ENCODE measurements at regions not wholly inside any gene's neighbourhood (a gene's known extent, or its start where the extent isn't known, plus 50 kb on each side); places are given as distances from the start of the nearest gene placed in this dataset.

DNA sequence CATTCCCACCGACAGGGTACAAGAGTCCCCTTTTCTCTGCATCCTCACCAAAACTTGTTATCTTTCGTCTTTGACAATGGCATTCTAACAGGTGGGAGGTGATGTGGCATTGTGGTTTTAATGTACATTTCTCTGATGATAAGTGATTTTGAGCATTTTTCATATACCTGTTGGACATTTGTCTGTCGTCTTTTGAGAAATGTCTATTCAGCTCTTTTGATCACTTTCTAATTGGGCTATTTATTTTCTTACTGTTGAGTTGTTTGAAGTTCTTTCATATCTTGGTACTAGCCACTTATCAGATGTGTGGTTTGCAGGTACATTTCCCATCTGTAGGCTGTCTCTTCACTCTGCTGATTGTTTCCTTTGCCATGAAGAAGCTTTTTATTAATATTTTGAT, 219.0 kb upstream of the SOX1 start:
- in situ Hi-C loops (cut with MboI; ENCODE audit: low pct_ligation_motif_present in 1 of 4, low pct_unique_long_range_greater_than_20kb in 1 of 4, low sequenced_read_pairs in 3 of 4), result no loop called here
- Histone ChIP-seq H3K9me3 (no peaks in the 10 kb centered on the region), H3K4me3 (no peak overlapping the region), H3K4me1 (no peaks in the 10 kb centered on the region), H3K27ac (no peak overlapping the region), H3K27me3 (peaks cover 24% of the 10 kb centered on the region), H3K36me3 (no peaks in the 10 kb centered on the region)
- TF ChIP-seq, protein P1, sequence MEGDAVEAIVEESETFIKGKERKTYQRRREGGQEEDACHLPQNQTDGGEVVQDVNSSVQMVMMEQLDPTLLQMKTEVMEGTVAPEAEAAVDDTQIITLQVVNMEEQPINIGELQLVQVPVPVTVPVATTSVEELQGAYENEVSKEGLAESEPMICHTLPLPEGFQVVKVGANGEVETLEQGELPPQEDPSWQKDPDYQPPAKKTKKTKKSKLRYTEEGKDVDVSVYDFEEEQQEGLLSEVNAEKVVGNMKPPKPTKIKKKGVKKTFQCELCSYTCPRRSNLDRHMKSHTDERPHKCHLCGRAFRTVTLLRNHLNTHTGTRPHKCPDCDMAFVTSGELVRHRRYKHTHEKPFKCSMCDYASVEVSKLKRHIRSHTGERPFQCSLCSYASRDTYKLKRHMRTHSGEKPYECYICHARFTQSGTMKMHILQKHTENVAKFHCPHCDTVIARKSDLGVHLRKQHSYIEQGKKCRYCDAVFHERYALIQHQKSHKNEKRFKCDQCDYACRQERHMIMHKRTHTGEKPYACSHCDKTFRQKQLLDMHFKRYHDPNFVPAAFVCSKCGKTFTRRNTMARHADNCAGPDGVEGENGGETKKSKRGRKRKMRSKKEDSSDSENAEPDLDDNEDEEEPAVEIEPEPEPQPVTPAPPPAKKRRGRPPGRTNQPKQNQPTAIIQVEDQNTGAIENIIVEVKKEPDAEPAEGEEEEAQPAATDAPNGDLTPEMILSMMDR (IDR thresholded peaks at IDR 0.05), result no peak
- TF ChIP-seq EP300 (IDR thresholded peaks at IDR 0.05; ENCODE audit: low read depth), result no peak
- TF ChIP-seq POLR2AphosphoS5 (IDR thresholded peaks at IDR 0.05), result no peak
- no peak for TF ChIP-seq POLR2A (IDR thresholded peaks at IDR 0.05)
- intact Hi-C loops (cut with DNase I; ENCODE audit: low total_unique reads), result no loop called here
- 91 to 95% methylated on average over 3 of the region's 3 CpGs for WGBS, 2 donors (ENCODE audit: low coverage in 1 of 2)
- no peak for DNase-seq

DNA sequence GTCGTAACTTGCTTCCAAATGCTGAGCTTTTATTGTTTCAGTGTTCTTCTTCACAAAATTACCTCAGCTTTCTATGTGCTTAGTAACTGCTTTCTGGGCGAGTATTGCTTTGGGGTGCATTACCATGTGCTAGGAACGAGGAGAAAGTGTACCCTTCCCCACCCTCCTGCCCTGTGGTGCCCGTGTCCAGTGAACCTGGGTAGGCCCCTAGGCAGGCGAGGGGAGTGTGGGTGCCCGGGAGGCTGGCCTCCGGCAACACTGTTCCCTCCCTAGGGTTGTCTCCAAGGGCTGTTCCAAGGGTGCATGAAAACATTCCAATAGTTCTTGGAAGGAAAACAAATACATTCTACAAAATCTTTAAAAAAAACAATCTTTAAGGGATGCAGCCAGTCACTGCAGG, 216.5 kb upstream of the SOX1 start:
- no peaks in the 10 kb centered on the region for H3K4me1 ChIP-seq
- H3K27ac ChIP-seq, result no peak overlapping the region
- H3K9me3 ChIP-seq, result no peaks in the 10 kb centered on the region
- TF ChIP-seq POLR2A (IDR thresholded peaks at IDR 0.05) (no peak), POLR2AphosphoS5 (IDR thresholded peaks at IDR 0.05) (no peak), EP300 (IDR thresholded peaks at IDR 0.05; ENCODE audit: low read depth) (no peak)
- TF ChIP-seq, protein P1 (IDR thresholded peaks at IDR 0.05), result no peak
- in situ Hi-C loops (cut with MboI; ENCODE audit: low pct_ligation_motif_present in 1 of 4, low pct_unique_long_range_greater_than_20kb in 1 of 4, low sequenced_read_pairs in 3 of 4), result no loop called here
- 63 to 71% methylated on average over 3 to 7 of the region's 7 CpGs for WGBS, 2 donors (ENCODE audit: low coverage in 1 of 2)
- peaks cover 24% of the 10 kb centered on the region for H3K27me3 ChIP-seq
- intact Hi-C loops (cut with DNase I; ENCODE audit: low total_unique reads), result no loop called here
- no peaks in the 10 kb centered on the region for H3K36me3 ChIP-seq
- H3K4me3 ChIP-seq, result no peak overlapping the region
- no peak for DNase-seq

DNA sequence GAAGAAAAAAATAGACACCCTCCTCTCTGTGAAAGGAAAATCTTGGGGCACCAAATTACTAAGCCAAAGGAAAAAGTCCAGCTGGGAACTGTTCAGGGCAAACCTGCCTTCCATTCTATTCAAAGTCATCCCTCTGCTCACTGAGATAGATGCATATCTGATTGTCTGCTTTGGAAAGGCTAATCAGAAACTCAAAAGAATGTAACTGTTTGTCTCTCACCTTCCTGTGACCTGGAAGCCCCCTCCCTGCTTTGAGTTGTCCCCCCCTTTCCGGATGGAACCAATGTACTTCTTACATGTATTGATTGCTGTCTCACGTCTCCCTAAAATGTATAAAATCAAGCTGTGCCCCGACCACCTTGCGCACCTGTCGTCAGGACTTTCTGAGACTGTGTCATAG, 216.0 kb upstream of the SOX1 start:
- H3K4me1 ChIP-seq, result no peaks in the 10 kb centered on the region
- in situ Hi-C loops (cut with MboI; ENCODE audit: low pct_ligation_motif_present in 1 of 4, low pct_unique_long_range_greater_than_20kb in 1 of 4, low sequenced_read_pairs in 3 of 4) (no loop called here), intact Hi-C loops (cut with DNase I; ENCODE audit: low total_unique reads) (no loop called here)
- TF ChIP-seq EP300 (IDR thresholded peaks at IDR 0.05; ENCODE audit: low read depth) (no peak), POLR2A (IDR thresholded peaks at IDR 0.05) (no peak), POLR2AphosphoS5 (IDR thresholded peaks at IDR 0.05) (no peak)
- TF ChIP-seq, protein P1 (IDR thresholded peaks at IDR 0.05), result no peak
- 64 to 73% methylated on average over 5 of the region's 5 CpGs for WGBS, 2 donors (ENCODE audit: low coverage in 1 of 2)
- no peak overlapping the region for H3K4me3 ChIP-seq
- no peaks in the 10 kb centered on the region for H3K9me3 ChIP-seq
- no peak for DNase-seq
- no peaks in the 10 kb centered on the region for H3K36me3 ChIP-seq
- H3K27ac ChIP-seq, result no peak overlapping the region
- peaks cover 24% of the 10 kb centered on the region for H3K27me3 ChIP-seq

DNA sequence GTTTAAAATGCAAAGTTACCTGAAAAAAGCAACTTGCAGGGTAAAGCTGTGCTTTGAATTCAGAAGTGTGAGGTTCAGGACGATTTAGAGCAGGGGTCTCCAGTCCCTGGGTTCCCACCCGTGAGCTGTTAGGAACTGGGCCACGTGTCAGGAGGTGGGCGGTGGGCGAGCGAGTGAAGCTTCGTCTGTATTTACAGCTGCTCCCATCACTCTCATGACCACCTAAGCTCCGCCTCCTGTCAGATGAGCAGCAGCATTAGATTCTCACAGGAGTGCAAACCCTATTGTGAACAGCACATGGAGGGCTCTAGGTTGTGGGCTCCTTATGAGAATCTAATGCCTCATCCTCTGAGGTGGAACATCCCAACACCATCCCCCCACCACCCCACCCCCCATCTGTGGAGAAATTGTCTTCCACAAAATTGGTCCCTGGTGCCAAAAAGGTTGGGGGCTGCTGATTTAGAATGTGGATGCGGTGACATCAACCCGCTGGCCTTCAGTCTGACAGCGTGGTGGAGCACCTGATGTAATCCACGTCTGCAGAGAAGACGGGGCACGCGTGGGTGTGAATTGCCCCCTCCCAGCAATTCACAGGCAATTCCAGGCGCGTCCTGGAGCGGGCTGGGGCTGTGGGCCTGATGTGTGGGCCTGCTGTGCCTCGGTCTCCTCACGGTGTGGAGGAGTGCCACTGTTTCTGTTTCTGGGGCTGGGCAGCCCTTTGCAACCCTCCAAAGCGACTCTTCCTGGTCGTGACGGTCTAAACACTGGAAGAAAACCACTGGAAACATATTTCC, 214.0 kb upstream of the SOX1 start:
- intact Hi-C loops (cut with DNase I; ENCODE audit: low total_unique reads), result no loop called here

More for the DNA sequence above, 214.0 kb upstream of the SOX1 start:
- Histone ChIP-seq H3K4me3 (no peak overlapping the region), H3K36me3 (no peaks in the 10 kb centered on the region), H3K4me1 (no peaks in the 10 kb centered on the region), H3K27me3 (peaks cover 17% of the 10 kb centered on the region), H3K9me3 (no peaks in the 10 kb centered on the region), H3K27ac (no peak overlapping the region)
- WGBS, 2 donors (ENCODE audit: low coverage in 1 of 2), result 44 to 62% methylated on average over 5 to 23 of the region's 23 CpGs
- no peak for DNase-seq
- TF ChIP-seq, protein P1 (IDR thresholded peaks at IDR 0.05), result no peak
- TF ChIP-seq EP300 (IDR thresholded peaks at IDR 0.05; ENCODE audit: low read depth) (no peak), POLR2A (IDR thresholded peaks at IDR 0.05) (no peak), POLR2AphosphoS5 (IDR thresholded peaks at IDR 0.05) (no peak)
- in situ Hi-C loops (cut with MboI; ENCODE audit: low pct_ligation_motif_present in 1 of 4, low pct_unique_long_range_greater_than_20kb in 1 of 4, low sequenced_read_pairs in 3 of 4), result no loop called here
